ENCODE measurements at regions not wholly inside any gene's neighbourhood (a gene's known extent, or its start where the extent isn't known, plus 50 kb on each side); places are given as distances from the start of the nearest gene placed in this dataset.

- no peak overlapping the region for H3K4me3 ChIP-seq (ENCODE audit: severe bottlenecking)
- no peak for TF ChIP-seq CTCF (IDR thresholded peaks at IDR 0.05; ENCODE audit: poor library complexity, severe bottlenecking)
- no peak for ATAC-seq (ENCODE audit: low read depth)
Observed at GRCh38 chr15:87566236-87566635, 690.3 kb downstream of the NTRK3 start.

DNA sequence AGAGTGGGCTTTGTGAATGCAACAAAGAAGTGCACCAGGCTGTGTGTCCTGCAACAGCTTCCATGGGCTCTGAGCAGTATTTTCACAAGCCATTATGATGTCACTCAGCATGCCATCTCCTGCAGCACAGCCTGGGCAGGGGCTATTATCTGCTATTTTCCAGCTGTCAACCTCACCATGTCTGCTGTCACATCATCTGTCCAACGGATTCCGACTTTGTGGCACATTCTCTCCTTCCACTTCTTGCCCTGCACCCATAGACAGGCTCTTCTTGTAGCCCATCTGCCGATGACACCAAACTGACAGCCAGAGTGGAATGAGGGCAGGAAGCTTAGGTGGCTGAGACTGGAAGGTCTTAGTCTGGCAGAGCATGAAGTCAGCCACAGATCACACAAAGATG lies 691.9 kb downstream of the NTRK3 start:
- no peaks in the 10 kb centered on the region for H3K27me3 ChIP-seq (ENCODE audit: insufficient read depth, poor library complexity, severe bottlenecking)
- no peaks in the 10 kb centered on the region for H3K4me1 ChIP-seq (ENCODE audit: insufficient read depth, poor library complexity, severe bottlenecking)
- ATAC-seq (ENCODE audit: low read depth) (no peak), DNase-seq (ENCODE audit: low spot score) (no peak)
- H3K4me3 ChIP-seq (ENCODE audit: severe bottlenecking): no peak overlapping the region
- H3K36me3 ChIP-seq (ENCODE audit: low read depth): no peaks in the 10 kb centered on the region
- TF ChIP-seq CTCF (IDR thresholded peaks at IDR 0.05; ENCODE audit: poor library complexity, severe bottlenecking): no peak
- no peak overlapping the region for H3K27ac ChIP-seq (ENCODE audit: poor library complexity, severe bottlenecking)
- H3K9me3 ChIP-seq (ENCODE audit: severe bottlenecking): no peaks in the 10 kb centered on the region

More at GRCh38 chr15:87566236-87566635, 690.3 kb downstream of the NTRK3 start:
- H3K4me1 ChIP-seq (ENCODE audit: insufficient read depth, poor library complexity, severe bottlenecking): peaks cover 11% of the 10 kb centered on the region
- H3K27me3 ChIP-seq (ENCODE audit: insufficient read depth, poor library complexity, severe bottlenecking): no peaks in the 10 kb centered on the region
- H3K9me3 ChIP-seq (ENCODE audit: severe bottlenecking): no peaks in the 10 kb centered on the region
- H3K27ac ChIP-seq (ENCODE audit: poor library complexity, severe bottlenecking): no peak overlapping the region
- DNase-seq (ENCODE audit: low spot score): no peak
- H3K36me3 ChIP-seq (ENCODE audit: low read depth): no peaks in the 10 kb centered on the region

DNA sequence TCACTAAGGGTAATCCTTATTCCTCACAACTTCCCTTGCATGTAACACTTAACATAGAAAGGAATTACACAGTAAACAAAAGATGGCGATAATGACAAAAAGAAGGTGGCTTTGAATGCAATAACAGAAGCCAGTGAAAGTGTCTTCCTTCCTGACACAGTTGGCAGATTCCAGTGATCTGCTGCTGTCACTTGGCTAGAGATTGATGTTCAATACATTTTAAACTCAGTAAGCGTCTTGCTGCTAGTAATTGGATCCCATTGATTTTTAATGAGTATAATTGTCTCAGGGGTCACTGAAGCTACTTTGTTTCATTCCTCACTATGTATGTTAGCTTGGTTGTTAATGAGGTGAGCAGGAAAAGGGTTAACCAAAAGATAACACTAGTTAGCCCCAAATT lies 692.7 kb downstream of the NTRK3 start:
- no peaks in the 10 kb centered on the region for H3K4me1 ChIP-seq (ENCODE audit: insufficient read depth, poor library complexity, severe bottlenecking)
- no peaks in the 10 kb centered on the region for H3K36me3 ChIP-seq (ENCODE audit: low read depth)
- ATAC-seq (ENCODE audit: low read depth) (no peak), DNase-seq (ENCODE audit: low spot score) (no peak)
- H3K27ac ChIP-seq (ENCODE audit: poor library complexity, severe bottlenecking): no peak overlapping the region
- H3K9me3 ChIP-seq (ENCODE audit: severe bottlenecking): no peaks in the 10 kb centered on the region
- TF ChIP-seq CTCF (IDR thresholded peaks at IDR 0.05; ENCODE audit: poor library complexity, severe bottlenecking): no peak
- no peaks in the 10 kb centered on the region for H3K27me3 ChIP-seq (ENCODE audit: insufficient read depth, poor library complexity, severe bottlenecking)
- no peak overlapping the region for H3K4me3 ChIP-seq (ENCODE audit: severe bottlenecking)

DNA sequence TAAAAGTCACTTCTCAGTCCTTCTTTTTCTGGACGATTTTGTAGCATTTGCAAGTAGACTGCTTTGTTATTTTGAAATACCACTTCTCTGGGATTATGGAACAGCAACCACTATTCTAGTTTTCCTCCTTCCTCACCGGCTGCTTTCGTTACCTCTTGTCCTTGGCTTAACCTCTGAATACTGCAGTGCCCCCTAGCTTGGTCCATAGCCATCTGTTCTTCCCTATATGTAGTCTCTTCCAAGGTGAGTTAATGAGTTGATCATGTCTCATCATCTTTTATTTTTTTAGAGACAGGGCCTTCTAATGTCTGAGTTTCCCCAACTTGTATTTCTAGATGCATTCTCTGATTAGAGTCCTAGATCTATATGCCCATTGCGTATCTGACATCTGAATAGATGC lies 694.3 kb downstream of the NTRK3 start:
- ATAC-seq (ENCODE audit: low read depth): no peak
- TF ChIP-seq CTCF (IDR thresholded peaks at IDR 0.05; ENCODE audit: poor library complexity, severe bottlenecking): no peak
- H3K4me3 ChIP-seq (ENCODE audit: severe bottlenecking): no peak overlapping the region
- no peaks in the 10 kb centered on the region for H3K4me1 ChIP-seq (ENCODE audit: insufficient read depth, poor library complexity, severe bottlenecking)
- H3K27me3 ChIP-seq (ENCODE audit: insufficient read depth, poor library complexity, severe bottlenecking): no peaks in the 10 kb centered on the region
- no peaks in the 10 kb centered on the region for H3K36me3 ChIP-seq (ENCODE audit: low read depth)
- no peak overlapping the region for H3K27ac ChIP-seq (ENCODE audit: poor library complexity, severe bottlenecking)
- H3K9me3 ChIP-seq (ENCODE audit: severe bottlenecking): no peaks in the 10 kb centered on the region
- no peak for DNase-seq (ENCODE audit: low spot score)

- Histone ChIP-seq H3K36me3 (ENCODE audit: low read depth) (no peaks in the 10 kb centered on the region), H3K4me1 (ENCODE audit: insufficient read depth, poor library complexity, severe bottlenecking) (peaks cover 5% of the 10 kb centered on the region), H3K27ac (ENCODE audit: poor library complexity, severe bottlenecking) (no peak overlapping the region), H3K4me3 (ENCODE audit: severe bottlenecking) (no peak overlapping the region), H3K27me3 (ENCODE audit: insufficient read depth, poor library complexity, severe bottlenecking) (no peaks in the 10 kb centered on the region), H3K9me3 (ENCODE audit: severe bottlenecking) (no peaks in the 10 kb centered on the region)
- no peak for DNase-seq (ENCODE audit: low spot score)
- TF ChIP-seq CTCF (IDR thresholded peaks at IDR 0.05; ENCODE audit: poor library complexity, severe bottlenecking): no peak
- no peak for ATAC-seq (ENCODE audit: low read depth)
Observed at GRCh38 chr15:87561641-87562040, 694.9 kb downstream of the NTRK3 start.

Data from RWPE2 (cell line).